Endometrium (tissue), 2 donors: ENCODE measurements at regions not wholly inside any gene's neighbourhood (a gene's known extent, or its start where the extent isn't known, plus 50 kb on each side); places are given as distances from the start of the nearest gene placed in this dataset.

Source experiments
- FAIRE-seq: peaks from 2 replicates; lab custom pipeline; 2012; peaks lifted over from hg19 to GRCh38; lab: Jason Lieb, UNC
- donor health status: control.
- donor health status: control.

GRCh38 chr16:85492295-85492864, 120.7 kb upstream of the GSE1 start:
- FAIRE-seq, result no peak

- no peak for FAIRE-seq
These were observed 118.8 kb upstream of the GSE1 start for GRCh38 chr16:85494315-85494714.

DNA sequence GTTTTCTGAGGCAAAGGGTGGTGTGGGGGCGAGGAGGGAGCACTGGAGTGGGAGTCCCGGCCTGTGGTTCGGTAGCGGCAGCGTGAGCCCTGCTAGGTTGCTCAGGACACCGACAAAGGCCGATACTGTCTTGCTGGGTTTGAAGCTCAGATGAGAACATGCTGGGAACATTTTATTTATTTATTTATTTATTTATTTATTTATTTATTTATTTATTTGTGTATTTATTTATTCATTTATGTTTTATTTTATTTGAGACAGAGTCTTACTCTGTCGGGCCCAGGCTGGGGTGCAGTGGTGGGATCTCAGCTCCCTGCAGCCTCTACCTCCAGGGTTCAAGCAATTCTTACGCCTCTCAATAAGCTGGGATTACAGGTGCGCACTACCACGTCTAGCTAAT, 117.9 kb upstream of the GSE1 start:
- FAIRE-seq, result no peak

DNA sequence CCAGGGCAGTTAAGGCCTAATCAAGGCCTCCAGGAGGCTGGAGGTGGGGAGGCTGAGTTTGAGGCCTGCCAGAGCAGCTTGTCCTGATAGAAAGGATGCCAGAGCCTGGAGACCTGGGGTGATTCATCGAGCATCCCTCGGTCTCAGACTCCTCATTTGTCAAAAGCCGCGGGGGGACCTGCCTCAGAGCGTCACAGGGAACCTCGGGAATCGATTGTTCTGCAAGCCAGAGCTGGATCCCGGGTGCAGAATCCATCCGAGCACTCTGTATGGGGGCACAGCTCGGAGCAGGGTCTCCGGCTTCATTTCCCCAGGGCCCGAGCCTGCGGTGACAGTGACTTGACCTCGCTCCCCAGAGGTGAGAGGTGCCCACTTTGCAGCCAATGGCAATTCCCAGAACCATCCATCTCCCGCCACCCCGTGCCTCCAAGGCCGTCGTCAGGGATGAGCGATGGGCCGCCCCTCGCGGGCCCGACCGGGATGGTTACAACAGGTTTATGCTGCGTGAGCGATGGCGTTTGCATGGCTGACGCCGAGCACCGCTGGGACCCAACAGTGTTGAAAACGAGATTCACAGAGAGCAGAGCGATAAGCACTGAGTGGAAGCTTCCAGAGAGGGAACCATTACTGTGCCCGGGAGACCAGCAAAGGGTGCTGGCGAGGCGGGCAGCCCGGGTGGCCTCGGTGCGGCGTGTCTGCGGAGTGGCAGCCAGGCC, 117.1 kb upstream of the GSE1 start:
- FAIRE-seq, result no peak

- no peak for FAIRE-seq
These were observed 115.4 kb upstream of the GSE1 start for GRCh38 chr16:85497622-85498314.

DNA sequence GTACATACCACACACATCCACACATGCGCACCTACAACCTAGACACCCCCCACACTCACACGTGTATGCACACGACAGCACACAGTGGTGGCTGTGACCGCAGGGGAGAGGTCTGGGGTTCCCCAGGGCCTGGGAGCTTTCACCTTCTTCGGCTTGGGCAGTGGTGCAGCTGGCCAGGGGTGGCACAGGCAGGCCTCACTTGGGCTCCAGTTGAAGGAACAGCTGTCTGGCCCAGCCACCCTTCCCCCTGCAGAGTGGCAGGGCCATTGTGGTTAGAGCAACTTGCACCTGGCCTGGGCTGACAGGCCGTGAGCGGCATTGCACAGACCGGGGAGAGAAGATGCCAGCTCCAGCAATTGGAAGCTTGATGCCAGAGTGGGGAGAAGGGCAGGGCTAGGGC, 114.5 kb upstream of the GSE1 start:
- FAIRE-seq, result no peak

DNA sequence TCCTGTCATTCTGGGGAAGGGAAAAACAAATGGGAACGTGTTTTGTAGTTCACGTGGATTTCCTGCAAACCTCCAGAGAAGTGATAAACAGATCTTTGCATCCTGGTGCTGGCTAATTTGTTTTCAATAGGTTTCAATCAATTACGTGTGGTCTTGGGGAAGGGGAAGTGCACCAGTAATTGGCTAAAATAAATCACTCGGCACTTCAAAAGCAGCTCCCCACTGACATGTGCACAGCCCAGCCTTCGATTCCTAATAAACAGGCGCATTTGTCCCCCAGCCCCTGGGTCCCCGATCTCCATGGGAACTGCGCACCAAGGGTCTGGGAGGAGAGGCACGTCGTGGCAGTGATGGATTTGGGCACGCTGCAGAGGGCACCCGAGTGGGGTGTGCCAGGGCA, 112.9 kb upstream of the GSE1 start:
- no peak for FAIRE-seq

GRCh38 chr16:85501900-85502299, 111.2 kb upstream of the GSE1 start:
- no peak for FAIRE-seq

GRCh38 chr16:85502357-85502756, 110.8 kb upstream of the GSE1 start:
- FAIRE-seq, result no peak

GRCh38 chr16:85503679-85504231, 109.4 kb upstream of the GSE1 start:
- no peak for FAIRE-seq

DNA sequence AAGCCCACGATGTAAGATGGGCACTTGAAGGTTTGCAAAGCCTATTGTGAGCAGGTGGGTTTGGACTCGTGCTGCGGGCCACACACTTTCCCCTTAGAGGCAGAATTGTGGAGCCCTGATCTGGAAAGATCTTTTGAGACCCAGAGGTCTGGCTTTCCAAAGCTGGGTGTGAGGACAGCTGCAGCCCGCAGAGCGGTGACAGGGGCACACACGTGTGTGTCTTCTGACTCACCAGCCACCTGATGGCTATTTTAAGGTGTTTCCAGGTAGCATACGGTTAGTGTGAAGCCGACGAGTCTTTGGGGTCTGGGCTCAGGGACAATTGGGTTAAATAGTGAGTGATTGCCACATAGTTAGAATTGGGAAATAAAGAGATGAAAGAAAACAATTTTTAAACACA, 108.9 kb upstream of the GSE1 start:
- FAIRE-seq, result no peak

- no peak for FAIRE-seq
These were observed 107.1 kb upstream of the GSE1 start for GRCh38 chr16:85505794-85506634.

DNA sequence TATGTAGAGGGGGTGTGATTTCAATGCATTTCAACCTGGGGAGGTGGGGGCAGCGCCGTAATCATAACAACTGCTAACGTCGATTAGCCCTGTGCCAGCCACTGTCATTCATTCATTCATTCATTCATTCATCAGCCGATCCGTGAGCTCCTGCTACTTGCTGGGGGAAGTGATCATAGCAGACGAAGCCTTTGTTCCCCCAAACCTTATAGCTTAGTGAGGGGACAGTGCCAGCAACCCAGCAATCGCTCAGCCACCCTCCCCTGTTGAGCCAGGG, 106.5 kb upstream of the GSE1 start:
- FAIRE-seq, result no peak

GRCh38 chr16:85507342-85507741, 105.8 kb upstream of the GSE1 start:
- FAIRE-seq, result no peak

GRCh38 chr16:85508388-85508787, 104.7 kb upstream of the GSE1 start:
- no peak for FAIRE-seq

DNA sequence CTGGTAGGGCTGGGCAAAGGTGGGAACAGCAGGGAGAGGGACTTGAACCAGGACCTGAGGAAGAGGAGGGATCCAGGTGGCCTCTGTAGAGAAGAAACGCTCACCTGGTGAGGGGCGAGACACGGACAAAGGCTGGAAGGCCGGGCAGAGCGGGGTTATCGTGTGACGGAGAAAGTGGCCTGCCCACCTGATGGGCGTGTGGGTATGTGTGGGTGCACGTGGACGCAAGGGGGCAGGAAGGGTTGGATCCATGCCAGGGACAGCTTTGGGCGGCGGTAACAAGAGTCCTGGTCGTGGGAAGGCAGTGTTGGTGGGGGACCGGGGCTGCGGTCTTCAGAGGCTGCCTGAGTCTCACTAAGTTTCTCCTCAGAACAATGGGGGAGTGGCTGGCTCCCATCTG, 104.1 kb upstream of the GSE1 start:
- no peak for FAIRE-seq

- no peak for FAIRE-seq
These were observed 103.0 kb upstream of the GSE1 start for GRCh38 chr16:85510041-85510659.

- FAIRE-seq, result no peak
These were observed 100.9 kb upstream of the GSE1 start for GRCh38 chr16:85511938-85512807.

DNA sequence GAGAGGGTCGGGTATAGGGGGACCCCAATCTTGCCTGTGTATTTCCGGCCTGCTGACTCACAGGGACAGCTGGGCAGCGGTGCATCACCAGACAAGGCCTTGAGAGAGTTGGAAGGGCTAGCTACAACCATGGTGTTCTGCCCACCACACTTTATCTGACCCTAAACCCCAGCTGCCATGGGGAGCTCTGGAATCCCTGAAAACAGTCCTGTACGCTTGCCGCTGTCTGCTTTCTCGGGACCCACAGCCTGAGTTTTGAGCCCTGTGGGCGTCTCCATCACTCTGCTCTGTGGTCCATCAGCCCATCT, 100.4 kb upstream of the GSE1 start:
- FAIRE-seq, result no peak

- FAIRE-seq, result no peak
These were observed 99.9 kb upstream of the GSE1 start for GRCh38 chr16:85513180-85513579.

DNA sequence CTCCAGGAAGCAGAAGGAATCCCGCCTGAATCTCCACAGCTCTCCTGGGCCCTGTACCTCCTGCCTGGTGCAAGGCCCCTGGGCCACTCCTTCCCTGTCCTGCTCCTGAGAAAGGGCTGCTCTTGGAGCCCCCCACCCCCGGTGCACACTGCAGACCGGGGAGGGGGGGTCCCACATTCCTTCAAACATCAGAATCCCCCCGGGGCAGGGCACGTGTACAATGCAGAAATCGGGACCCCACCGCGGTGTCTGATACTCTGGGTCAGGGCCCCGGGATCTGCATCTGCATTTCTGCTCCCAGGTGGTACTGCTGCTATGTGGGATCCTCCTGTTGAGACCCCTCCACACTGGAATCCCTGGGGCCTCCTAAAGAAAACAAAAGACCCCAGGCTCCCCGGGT, 99.5 kb upstream of the GSE1 start:
- FAIRE-seq, result no peak

GRCh38 chr16:85514295-85514597, 98.9 kb upstream of the GSE1 start:
- no peak for FAIRE-seq
